GM23338 (cell line): ENCODE measurements at regions not wholly inside any gene's neighbourhood (a gene's known extent, or its start where the extent isn't known, plus 50 kb on each side); places are given as distances from the start of the nearest gene placed in this dataset.

ENCODE experiments used
- CTCF ChIP-seq, 2 experiments: fragments of 200-600 bp in 1 of 2; sonication (generic) in 1 of 2; conservative IDR thresholded peaks; 2 replicates each; pipeline versions ENCODE4 v1.5.1 to v1.6.1; 2016 to 2017; ENCODE audit warnings: antibody characterized with exemption in 2 of 2, low read depth in 2 of 2, mild to moderate bottlenecking in 2 of 2, moderate library complexity in 1 of 2
- ETS1 ChIP-seq: IDR thresholded peaks from 2 replicates; pipeline ENCODE4 v1.6.1; 2016; ENCODE audit warnings: antibody characterized with exemption
- EZH2 ChIP-seq: fragments of 200-600 bp; sonication (generic); IDR thresholded peaks from one replicate; pipeline ENCODE4 v1.8.0; 2017; ENCODE audit warnings: antibody characterized with exemption, mild to moderate bottlenecking, low read depth; ENCODE audit not compliant: unreplicated experiment
- EZH2phosphoT487 ChIP-seq: fragments of 200-600 bp; sonication (generic); IDR thresholded peaks from one replicate; pipeline ENCODE4 v1.8.1; 2018; ENCODE audit warnings: antibody characterized with exemption; ENCODE audit not compliant: unreplicated experiment
- POLR2AphosphoS5 ChIP-seq: IDR thresholded peaks from 2 replicates; pipeline ENCODE4 v1.6.1; 2016; ENCODE audit warnings: antibody characterized with exemption, low read depth
- REST ChIP-seq: IDR thresholded peaks from one replicate; pipeline ENCODE4 v1.6.1; 2018; ENCODE audit warnings: antibody characterized with exemption; ENCODE audit not compliant: unreplicated experiment
- ZNF331 ChIP-seq: fragments of 250-450 bp; sonication (Bioruptor Pico); IDR thresholded peaks from 2 replicates; pipeline ENCODE4 v1.5.0; 2020; ENCODE audit warnings: low read depth, mild to moderate bottlenecking, moderate library complexity
- ZNF462 ChIP-seq: fragments of 250-450 bp; sonication (Bioruptor Pico); IDR thresholded peaks from 2 replicates; pipeline ENCODE4 v1.5.0; 2020; ENCODE audit warnings: mild to moderate bottlenecking, moderate library complexity

DNA sequence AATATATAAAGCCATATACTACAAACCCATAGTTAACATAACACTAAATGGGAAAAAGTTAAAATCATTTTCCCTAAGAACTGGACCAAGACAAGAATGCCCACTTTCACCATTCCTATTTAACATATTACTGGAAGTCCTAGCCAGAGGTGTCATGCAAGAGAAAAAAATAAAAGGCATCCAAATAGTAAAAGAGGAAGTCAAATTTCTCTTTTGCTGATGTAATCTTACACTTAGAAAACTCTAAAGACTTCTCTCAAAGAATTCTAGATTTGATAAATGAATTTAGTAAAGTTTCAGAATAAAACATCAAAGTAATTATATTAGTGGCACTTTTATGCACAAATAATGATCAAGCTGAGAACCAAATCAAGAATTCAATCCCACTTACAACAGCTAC is 678.9 kb upstream of the SLITRK5 start:
- no peak for TF ChIP-seq CTCF (conservative IDR thresholded peaks at IDR 0.05; ENCODE audit: low read depth in 2 of 2)
- no peak for TF ChIP-seq POLR2AphosphoS5
- no peak for TF ChIP-seq REST
- no peak for TF ChIP-seq EZH2
- no peak for TF ChIP-seq ZNF331 (CRISPR knock-in tag)
- TF ChIP-seq ETS1, result no peak
- TF ChIP-seq ZNF462 (CRISPR knock-in tag), result no peak
- no peak for TF ChIP-seq EZH2phosphoT487
